Hematopoietic multipotent progenitor cell treated with erythropoietin and hydrocortisone succinate and interleukin-3 and kit ligand, for 8 days (in vitro differentiated cells): ENCODE measurements at regions not wholly inside any gene's neighbourhood (a gene's known extent, or its start where the extent isn't known, plus 50 kb on each side); places are given as distances from the start of the nearest gene placed in this dataset.

Experiments used
- DNase-seq: peaks from one replicate; pipeline ENCODE4 v3.0.0-alpha.2; 2015

DNA sequence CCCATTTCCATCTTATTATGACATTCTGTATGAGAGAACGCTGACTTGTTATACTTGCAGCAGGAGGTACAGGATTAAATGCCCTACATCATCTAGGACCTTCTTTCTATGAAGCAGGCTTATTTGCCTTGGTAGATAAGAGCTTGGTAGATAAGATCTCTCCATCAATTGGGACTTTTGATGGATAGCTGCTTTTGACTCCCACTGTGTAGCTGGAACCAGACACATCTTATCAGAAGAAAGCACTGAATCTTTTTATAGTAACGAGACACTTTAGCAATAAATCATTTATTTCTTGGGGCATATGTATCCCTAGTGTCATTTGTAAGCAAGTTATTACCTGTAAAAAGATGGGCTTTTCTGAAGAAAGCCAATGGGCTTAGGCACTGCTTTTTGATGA, 613.9 kb downstream of the TECRL start:
- DNase-seq, result no peak

DNA sequence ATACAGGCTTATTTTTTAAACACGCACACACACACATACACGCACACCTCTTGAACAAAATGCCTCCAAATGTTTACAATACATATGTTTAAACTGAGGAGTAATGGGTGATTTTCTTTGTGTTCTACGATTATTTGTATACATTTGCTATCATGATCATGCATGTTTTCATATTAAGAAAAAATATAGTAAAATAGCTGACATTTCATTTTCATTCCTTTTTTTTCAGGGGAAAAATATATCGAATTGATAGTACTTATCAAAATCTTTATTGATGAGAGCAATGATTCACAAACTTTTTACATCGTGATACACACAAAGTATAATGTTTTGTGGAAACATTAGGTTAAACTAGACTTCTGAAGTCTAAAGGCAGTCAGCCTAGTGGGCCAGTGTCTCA, 618.9 kb downstream of the TECRL start:
- DNase-seq, result no peak

DNA sequence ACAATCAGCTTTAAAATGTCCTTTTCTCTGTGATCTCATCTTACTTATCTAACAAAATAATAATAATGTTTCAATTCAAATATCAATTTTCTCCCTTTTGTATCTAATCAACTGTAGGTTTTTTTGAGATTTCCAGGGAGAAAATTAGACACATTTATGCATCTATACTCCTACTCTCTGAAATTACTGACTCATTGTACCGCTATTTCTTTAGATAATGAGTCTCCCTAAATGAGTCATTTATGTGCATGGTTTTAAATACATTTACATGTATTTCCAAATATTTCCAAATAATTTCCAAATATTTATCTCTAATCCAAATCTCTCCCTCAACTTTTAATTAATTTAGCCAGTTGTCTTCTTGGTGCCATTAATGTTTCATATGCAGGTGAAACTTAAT, 621.0 kb downstream of the TECRL start:
- no peak for DNase-seq

DNA sequence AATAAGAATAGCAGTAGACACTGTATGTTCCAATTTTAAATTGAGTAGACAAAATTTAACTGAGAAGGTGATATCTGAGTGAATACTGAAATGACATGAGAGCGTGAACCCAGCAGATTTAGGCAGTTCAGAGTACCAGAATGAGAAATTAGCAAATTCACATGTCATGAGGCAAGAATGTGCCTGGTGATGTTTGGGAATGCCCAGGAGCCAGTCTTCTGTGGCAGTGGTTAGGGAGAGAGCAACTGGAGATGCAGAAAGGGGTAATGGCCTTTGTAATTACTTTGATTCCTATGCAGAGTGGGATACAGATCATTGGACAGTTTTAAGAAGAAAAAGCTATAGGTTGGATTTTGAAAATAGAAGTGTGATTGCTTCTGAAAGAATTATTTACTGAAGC, 621.9 kb downstream of the TECRL start:
- DNase-seq, result no peak

DNA sequence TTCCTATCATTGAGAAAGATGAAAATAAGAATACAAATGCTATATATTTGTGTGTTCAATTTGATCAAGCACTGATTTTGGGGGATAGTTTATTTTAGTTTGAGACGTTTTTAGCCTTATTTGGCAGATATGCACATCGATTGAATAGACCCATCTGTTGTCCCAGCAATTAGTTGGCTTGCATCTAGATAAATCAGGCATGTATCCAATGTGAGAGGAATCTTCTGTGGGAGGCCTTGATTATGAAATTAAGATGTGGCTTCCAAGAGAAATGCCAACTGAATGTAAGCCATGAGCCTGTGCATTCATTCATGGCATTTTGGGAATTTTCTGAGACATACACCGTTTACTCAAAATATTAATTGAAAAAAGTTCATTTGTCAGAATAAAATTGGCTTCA, 623.1 kb downstream of the TECRL start:
- DNase-seq, result no peak

DNA sequence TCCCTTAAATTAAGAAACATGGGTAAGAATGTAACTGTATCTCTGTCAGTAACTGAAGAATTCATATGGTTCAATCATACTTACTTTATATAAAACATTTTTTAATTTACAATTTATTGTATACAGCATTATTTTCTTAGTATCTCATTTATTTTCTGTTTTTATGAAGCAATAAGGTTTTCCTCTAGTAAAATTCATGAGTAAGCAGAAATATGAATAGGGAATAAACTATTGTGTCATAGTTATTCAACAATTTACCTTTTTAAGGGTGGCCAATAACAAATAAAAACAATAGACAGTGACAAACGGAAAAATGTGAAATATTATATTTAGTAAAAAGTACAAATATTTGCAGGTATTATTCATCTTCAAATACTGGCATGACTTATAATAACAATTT, 624.4 kb downstream of the TECRL start:
- no peak for DNase-seq

DNA sequence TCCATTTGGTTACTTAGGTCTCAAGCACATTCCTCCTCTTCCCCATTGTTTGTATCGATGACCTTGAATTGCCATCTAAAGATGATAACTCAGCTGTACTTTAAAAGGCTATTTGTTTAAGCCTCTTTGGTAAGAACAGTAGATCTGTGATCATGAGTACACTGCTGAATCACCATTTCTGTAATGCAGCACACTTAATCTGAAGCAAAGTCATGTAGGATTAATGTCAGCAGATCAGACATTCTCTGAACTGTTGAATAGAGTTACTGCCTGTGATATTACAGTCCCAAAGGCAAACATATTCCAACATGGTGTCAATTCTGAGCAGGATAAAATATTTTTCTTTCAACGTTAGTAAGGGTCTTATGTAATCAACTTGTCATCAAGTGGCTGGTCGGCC, 631.6 kb downstream of the TECRL start:
- no peak for DNase-seq

DNA sequence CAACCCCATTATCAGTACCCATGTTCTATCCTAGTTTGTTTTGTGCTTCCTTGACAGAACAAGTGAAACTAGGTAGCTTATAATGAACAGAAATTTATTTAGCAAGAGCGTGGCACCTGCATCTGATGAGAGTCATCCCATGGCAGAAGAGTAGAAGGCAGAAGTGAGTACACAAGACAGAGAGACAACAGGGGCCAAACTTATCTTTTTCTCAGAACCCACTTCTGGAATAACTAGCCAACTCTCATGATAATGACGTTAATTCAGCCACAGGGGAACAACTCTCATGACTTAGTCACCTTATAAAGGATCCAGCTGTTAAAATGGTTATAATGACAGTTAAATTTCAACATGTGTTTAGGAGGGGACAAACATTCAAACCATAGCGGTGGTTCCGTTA, 644.9 kb downstream of the TECRL start:
- no peak for DNase-seq

DNA sequence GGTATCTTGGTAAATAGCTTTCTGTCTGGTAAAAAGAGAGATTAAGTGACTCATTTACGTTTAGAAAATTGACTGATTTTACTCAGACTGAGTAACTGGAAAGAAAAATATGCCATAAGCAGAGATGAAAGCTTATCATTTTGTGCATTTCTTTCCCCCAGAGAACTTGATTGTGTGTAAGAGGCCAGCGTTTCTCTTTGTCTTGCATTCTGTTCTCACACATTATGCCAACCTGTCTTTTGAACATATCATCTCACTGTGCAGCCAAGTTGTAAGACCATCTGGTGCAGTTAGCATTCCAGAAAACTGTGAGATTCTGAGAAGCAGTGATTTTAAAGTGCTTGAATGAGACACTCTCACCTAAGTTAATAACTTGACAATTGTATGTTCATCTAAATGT, 651.3 kb downstream of the TECRL start:
- DNase-seq, result no peak

DNA sequence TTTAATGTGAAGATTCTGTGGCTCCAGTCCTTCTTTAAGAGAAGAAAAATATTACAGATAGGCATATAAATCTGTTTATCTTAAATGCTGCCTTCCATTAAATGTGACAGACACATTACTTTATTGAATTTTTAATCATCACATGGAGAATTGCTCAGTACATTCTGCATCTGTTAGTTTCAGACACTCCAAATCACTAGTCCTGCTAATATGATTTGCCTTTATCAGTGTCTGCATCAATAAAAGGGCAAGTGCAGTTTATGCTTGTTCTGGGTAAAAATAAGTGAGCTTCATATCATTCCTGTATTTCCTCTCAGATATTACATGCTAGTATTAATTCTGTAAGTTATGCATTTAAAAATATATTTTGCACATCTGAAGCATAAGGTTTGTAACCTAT, 666.4 kb downstream of the TECRL start:
- DNase-seq, result no peak

DNA sequence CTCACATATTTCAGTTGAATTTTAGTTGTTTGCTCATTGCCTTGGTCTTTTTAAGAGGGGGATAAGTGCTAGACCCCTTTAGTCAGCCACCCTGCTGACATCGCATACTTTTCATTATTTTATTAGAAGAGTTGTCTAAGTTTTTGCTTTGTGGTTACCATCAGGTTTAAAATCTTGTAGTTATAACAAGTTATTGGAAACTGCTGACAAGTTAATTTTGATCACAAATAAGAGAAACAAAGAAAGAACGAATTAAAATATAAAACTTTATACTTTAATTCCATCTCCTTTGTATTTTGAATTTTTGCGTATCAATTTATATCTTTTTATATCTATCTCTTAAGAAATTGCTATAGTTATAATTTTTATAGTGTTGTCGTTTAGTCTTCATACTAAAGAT, 679.7 kb downstream of the TECRL start:
- DNase-seq, result no peak

DNA sequence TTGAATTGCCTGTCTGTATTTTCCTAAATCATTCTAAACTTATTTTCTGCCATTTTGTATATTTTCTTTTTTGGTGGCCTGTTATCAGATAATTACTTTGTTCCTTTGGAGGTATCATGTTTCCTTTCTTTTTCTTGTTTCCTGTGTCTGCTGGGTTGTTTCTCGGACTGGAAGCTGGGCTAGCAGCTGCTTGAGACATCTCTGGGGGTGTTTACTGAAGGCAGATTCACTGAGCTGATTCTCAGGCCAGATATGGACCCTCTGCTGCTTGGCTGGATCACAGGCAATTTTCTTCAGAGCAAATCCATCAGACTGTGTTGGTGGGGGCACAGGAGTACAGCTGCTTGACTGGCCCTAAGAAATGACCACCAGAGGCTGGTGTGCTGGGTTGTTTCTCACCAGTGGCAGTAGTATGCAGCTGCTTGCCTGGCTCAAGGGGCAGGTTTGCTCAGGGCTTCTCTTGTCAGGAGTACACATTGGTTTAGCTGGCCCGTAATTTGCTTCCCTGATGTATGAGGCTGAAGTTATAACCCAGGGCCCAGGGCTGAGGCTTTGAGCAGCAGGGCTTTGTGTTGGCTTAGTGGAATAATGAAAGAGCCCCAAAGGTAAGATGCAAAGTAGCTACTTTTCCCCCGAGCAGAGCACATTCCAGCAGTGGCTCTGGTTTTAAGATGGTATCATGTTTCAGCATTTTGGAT, 680.6 kb downstream of the TECRL start:
- DNase-seq, result no peak

DNA sequence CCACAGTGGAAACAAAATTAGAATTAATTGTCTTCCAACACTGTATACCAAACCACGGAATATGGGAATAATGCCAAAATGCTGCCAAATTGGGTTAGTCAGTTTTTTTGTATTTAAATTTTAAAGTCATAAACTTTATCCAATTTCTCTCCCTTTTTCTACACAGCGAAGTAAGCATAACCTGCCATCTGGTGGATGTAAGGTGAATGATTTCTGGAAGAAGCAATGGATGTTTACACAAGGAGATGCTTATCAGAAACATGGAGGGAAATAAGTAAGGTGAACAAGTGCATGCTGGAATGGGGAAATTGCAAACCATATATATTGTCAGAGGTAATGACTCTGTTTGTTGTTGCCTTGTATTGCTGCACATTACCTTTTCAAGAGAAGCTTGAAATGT, 691.9 kb downstream of the TECRL start:
- no peak for DNase-seq

DNA sequence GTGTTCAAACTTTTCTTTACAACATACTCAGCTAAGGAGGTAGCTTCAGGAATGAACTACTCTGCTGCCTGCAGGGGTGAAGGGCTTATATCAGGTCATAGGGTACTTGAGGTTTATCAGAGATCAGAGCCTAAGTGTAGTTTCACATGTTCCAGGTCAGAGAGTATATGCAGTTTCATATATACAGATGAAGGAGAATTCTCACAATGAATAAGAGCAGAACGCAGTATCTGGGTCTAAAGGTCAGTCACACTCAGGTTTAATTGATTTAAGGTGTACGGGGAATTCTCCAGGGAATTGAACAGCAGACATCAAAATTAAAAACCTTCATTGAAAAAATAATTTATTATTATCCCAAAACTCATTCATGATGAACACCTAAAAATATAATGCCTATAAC, 700.6 kb downstream of the TECRL start:
- DNase-seq, result no peak

DNA sequence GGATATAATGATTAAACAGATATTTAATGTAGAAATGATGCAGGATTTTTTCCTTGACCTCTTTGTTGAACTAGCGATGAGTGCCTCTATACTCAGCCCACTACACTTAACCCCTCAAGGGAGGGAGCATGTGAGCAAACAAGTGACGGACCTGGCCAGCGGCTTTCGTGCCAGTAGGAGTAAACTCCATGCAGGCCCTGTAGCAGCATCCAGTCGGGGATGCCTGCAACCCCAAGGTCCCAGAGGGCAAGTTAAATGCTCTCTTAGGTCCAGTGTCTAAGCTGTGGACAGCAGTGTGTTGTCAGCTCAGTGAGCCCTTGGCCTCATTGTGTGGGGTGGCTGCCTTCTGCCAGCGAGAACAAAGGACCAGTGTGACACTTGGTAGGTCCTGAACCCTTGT, 708.7 kb downstream of the TECRL start:
- DNase-seq, result no peak

DNA sequence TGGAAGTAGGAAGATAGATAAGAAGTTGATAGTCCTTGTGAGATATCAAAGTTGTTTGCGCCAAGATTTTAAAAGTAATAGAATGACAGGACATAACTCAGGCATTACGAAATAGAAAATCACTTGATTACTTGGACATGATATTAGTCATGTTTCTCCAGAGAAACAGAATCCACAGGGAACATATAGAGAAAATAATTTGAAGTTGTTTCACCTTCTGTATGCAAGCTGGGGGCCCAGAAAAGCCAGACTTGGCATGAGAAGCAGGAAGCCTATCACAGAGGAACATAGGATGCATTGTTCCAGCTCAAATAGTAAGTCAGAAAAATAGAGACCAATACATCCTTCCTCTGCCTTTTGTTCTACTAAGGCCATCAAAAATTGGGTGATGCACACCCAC, 715.9 kb downstream of the TECRL start:
- DNase-seq, result no peak

DNA sequence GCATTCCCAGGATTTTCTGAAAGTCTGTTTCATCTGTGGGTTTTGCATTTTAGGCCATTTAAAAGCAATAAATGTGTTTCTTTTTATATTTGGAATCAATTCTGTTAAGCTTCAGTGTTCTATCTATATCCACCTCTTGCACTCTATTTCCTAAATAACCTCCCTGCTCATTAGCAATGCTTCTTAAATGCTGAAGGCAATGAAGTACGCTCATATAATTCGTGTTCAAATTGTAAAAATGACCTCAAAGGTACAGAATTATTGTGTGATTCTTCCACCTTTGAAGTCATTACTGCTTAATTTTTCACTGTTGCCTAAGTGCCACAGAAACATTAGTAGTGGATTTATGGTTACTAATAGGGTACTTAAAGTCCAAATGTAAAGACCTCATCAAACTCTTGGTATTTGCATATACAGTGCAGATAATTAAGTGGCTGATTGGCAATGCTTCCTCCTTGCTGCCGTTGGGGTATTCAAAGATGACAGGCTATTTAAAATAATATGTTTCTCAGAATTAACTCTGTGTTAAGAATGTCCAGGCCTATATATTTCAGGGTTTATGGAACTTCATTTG, 730.8 kb downstream of the TECRL start:
- DNase-seq, result no peak

DNA sequence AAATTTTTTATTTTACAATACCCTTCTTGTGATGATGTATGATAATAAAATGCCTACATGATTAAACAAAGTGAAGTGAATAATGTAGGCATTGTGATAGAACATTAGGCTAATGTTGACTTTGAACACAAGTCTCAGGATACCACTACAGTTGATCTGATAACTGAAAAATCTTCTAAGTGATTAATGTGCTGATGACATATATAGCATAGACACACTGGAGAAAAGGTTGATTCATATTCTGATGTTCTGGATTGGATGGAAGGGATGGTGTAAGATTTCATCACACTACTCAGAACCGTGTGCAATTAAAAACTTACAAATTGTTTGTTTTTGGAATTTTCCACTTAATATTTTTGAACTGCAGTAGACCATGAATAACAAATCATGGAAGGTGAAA, 738.5 kb downstream of the TECRL start:
- no peak for DNase-seq

DNA sequence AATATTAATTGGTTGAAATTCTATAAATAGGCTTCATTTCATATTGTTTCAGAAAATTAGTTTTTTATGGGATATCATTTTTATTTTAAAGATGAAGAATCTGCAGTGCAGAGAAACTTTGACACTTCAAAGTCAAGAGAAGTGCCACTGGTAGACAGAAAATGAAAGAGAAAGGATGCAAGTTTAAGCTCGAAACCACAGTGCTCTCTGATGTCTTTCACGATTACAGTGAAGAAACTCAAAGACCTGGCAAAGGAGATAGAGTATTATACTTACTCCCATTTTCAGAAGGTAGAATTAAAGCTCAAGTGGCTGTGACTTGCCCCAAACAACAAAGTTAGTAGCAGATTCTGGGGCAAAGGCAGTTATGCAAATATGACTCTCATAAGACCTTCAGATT, 745.4 kb downstream of the TECRL start:
- no peak for DNase-seq

DNA sequence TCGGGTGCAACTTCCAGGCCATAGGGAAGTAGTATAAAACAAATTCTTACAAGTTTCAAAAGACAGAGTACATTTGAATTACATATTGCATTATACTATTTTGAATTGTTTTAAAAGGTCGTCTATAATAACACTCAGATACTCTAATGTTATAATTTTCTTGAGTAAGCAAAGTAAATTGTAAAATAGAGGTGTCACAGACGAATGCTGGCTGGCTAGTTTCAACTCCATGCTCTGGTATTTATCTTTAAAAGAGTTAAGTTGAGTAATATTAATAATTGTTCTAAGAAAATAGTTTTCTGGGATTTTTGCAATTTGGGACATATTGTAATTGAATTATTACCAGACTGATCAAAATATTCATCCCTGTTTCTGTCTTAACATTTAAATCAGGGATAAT, 764.9 kb downstream of the TECRL start:
- no peak for DNase-seq

DNA sequence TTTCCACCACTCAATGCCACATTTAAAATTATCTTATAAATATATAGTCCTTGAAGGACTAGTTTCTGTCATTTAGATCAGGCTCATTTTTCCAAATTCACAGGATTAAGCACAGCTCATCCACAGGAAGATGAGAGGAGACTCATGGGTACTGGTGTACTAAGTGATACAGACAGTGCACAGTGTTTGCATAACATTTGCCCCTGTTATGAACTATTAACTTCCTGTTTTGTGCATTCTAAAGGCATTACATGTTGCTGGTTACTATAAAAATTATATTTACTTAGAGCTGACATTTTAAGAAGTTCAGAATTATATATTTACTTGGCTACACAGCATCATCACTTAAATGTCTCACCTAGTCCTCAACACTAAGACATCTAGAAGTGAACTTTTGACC, 772.0 kb downstream of the TECRL start:
- DNase-seq, result no peak

DNA sequence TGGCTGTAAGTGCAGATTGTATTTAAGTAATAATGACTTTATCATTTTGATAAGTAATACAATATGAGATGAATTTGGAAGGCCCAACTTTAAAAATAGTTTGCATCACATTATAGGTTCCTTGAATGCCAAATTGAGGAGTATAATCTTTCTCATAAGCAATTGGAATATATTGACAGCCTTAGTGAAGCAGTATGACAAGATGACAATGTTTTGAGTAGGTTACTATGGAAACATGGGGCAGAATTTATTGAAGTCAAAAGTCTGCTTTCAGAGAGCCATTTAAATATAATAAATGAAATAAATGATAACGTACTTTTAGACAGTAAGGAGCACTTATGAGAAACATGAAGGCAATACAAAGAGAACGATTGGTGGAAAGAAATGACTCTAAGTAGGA, 776.4 kb downstream of the TECRL start:
- DNase-seq, result no peak

DNA sequence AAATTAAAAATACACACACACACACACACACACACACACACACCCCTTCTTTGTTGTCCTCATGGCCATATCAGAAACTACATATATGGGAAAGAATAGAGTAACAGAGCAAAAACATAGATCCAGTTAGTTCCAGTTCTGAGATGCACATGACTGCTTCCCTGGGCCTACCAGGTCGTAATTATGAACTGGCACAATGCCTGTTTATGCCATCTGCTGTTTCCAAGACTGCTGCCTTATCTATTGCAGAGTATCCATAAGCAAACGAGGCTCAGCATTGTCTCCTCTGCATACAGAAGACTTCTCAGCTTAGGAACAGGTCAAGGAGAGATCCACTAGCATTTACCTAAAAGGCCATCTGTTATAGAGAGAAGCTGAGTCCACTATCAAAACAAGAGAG, 789.0 kb downstream of the TECRL start:
- no peak for DNase-seq

DNA sequence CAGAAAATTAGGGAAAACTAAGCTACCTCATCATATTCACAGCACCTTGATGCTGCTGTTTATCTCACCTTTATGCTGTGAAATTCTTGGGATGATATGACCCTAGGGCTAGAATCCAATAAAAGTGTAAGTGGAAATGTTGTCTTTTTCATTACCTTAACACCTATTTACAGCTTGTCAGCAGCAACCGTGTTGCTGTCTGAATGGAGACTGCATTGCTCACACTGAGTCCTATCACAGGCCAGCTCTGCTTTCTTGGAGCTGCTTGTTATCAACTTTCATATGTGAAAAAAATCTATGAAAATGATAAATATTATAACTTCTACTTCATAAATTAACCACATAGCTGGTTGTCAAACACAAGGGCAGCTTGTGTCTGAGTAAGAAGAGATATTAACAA, 789.5 kb downstream of the TECRL start:
- DNase-seq, result no peak
